AG10803 (cell line): ENCODE measurements at regions not wholly inside any gene's neighbourhood (a gene's known extent, or its start where the extent isn't known, plus 50 kb on each side); places are given as distances from the start of the nearest gene placed in this dataset.

Experiments
- DNase-seq: peaks from one replicate; pipeline ENCODE4 v3.0.0; 2010; ENCODE audit warnings: low read depth
- H3K4me3 ChIP-seq: 2 replicates; pipeline ENCODE4 v1.5.1; 2011; ENCODE audit warnings: mild to moderate bottlenecking, low read length, control low read depth
- TF ChIP-seq, protein P1 (sequence below): conservative IDR thresholded peaks from 2 replicates; pipeline ENCODE4 v1.5.1; 2011; ENCODE audit warnings: mild to moderate bottlenecking, low read length, control low read depth, inconsistent platforms

DNA sequence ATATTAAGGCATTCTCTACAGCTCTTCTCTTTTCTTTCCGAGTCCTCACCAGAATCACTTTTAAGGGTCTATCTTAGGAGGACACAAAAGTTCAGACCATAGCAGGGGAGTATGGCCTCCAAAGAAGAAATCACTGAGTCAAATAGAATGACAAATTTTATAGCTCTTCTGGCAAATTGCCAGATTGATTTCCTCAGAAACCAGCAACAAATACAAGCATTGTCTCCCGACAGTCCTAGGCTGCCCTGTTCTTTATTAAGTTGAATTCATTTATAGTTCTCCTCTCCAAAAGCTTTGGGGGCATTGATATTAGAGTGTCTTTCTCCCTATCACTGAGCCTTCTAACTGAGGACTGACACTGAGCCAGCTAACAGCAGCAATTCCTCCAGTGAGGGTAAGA lies 156.4 kb upstream of the FRMD6 start:
- TF ChIP-seq, protein P1, sequence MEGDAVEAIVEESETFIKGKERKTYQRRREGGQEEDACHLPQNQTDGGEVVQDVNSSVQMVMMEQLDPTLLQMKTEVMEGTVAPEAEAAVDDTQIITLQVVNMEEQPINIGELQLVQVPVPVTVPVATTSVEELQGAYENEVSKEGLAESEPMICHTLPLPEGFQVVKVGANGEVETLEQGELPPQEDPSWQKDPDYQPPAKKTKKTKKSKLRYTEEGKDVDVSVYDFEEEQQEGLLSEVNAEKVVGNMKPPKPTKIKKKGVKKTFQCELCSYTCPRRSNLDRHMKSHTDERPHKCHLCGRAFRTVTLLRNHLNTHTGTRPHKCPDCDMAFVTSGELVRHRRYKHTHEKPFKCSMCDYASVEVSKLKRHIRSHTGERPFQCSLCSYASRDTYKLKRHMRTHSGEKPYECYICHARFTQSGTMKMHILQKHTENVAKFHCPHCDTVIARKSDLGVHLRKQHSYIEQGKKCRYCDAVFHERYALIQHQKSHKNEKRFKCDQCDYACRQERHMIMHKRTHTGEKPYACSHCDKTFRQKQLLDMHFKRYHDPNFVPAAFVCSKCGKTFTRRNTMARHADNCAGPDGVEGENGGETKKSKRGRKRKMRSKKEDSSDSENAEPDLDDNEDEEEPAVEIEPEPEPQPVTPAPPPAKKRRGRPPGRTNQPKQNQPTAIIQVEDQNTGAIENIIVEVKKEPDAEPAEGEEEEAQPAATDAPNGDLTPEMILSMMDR = no peak
- H3K4me3 ChIP-seq = no peak overlapping the region
- DNase-seq = no peak

DNA sequence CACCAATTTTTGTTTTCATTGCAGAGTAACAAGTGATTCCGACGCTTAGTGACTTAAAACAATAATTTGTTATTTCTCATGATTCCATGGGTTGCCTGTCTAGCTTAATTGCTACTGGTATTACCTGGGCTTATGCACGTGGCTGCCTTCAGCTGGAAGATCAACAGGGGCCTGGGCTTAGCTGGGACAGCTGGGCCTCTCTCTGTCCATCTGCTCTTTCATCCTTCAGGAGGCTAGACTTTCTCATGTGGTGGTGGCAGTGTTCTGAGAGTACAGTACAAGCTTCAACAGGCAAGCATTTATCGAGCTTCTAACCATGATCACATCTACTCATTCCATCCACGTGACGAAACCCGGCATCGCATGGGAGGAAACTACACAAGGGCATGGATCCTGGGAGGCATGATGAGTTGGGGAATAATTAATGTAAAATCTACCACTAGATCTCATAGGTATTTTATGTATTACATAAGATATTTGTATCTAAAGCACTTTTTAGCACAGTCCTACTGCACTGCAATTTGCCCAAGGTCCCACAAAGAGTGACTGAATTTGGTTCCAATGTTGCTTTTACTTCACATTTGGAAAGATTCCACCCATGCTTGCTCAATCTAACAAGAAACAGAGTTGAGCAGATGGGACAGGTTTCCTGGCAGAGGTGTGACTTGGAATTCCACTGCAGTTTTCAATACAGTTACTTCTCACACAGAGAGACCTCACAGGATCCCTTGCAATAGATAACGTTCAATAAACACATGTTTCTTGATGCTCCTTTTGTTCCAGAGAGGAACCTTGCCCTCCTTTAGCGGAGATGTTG lies 153.1 kb upstream of the FRMD6 start:
- TF ChIP-seq, protein P1 = no peak
- no peak overlapping the region for H3K4me3 ChIP-seq
- peak; percentile 78 for DNase-seq

DNA sequence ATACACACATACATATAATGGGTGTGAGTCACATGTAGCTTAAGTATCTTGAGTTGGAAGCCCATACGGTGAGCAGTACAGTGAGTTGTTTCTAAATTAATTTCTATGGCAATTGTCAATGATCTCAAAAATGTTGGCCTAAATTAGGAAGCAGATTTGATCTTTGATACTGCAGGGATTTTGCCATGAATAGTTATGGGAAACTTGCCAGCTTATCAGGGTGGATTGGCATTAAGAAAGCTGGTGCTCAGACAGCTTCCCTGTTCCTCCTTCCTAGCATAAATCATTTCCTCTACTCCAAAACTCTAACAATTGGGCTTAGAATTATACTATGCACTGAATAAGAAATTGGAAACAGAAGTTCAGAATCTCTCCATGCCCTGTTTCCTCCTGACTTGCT lies 150.9 kb upstream of the FRMD6 start:
- DNase-seq = no peak
- TF ChIP-seq, protein P1 = no peak
- no peak overlapping the region for H3K4me3 ChIP-seq

DNA sequence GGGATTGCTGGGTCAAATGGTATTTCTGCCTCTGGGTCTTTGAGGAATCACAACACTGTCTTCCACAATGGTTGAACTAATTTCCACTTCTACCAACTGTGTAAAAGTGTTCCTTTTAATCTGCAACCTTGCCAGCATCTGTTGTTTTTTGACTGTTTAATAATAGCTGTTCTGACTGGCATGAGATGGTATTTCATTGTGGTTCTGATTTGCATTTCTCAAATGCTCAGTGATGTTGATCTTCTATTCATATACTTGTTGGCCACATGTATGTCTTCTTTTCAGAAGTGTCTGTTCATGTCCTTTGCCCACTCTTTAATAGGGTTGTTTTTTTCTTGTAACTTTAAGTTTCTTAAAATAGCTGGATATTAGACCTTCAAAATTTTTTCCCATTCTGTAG lies 150.0 kb upstream of the FRMD6 start:
- H3K4me3 ChIP-seq = no peak overlapping the region
- DNase-seq = no peak
- TF ChIP-seq, protein P1 = no peak

DNA sequence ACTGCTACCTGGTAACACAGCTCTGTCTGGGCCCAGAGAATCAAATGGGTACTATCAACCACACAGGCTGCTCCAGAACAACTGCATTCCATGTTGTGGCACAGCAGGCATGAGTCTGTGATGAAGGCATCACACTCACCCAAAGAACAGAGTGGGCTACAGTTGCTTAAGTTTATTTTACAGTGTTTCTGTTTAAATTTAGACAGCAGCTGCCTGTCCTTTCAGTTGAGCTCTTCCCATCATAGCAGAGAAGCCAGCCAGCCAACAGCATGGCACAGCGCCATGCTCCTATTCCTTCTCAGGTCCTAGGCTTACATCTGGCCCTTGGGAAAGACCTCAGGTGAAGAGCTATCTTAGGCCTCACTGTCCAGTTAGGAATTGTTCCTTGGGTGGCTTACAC lies 147.0 kb upstream of the FRMD6 start:
- DNase-seq = no peak
- TF ChIP-seq, protein P1 = no peak
- H3K4me3 ChIP-seq = no peak overlapping the region

DNA sequence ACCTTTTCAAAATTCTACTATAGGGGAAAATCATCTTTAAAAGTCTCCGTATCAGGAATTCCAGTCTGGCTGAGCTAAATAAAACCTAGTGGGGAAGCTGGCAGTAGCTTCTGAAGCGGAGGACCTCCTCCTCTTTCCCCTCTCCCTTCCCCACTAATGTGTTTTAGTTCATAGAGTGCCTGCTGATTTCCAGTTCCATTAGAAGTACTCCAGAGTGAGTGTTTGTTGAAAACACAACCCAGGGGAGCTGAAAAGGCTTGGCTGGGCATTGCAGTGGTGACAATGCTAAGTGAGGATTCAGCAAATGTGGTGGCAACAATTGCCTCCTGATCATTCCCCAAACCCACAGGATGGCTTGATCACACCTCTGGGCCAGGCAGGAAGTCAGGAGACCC lies 144.2 kb upstream of the FRMD6 start:
- TF ChIP-seq, protein P1 = no peak
- H3K4me3 ChIP-seq = no peak overlapping the region
- DNase-seq = peak; percentile 62

DNA sequence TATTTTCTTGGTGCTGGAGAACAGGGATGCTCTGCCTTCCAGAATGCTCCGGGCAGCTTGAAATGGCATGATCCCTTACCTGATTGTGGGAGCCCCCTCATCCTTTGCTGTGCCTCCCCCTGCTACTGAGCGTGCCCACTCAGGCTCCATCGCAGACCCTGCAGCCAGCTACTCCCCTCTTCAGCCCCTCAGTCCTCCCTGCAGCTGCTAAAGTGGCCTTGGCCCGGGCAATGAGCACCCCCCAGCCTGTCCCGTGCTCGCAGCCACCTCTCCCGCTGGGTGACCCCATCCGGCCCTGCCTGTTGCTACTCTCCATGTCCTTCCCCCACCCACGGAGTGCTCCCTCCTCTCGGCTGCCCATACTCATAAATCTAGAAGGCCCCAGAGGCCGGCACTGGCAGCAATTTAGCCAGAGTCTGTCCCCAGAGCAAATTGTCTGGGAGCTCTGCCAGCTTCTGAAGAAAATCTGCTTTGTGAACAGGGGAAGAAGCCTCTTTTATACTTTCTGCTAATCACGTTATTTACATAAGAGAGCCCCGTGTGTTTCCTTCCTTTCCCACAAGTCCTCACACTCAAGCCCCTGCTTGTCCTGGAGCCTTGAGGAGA lies 143.7 kb upstream of the FRMD6 start:
- no peak overlapping the region for H3K4me3 ChIP-seq
- TF ChIP-seq, protein P1 = no peak
- DNase-seq = peak; percentile 90
